NB4 (cell line): ENCODE measurements at regions not wholly inside any gene's neighbourhood (a gene's known extent, or its start where the extent isn't known, plus 50 kb on each side); places are given as distances from the start of the nearest gene placed in this dataset.

ENCODE experiments used
- DNase-seq: peaks from one replicate; pipeline ENCODE4 v3.0.0; 2010; ENCODE audit warnings: low read depth
- H3K4me3 ChIP-seq: one replicate; pipeline ENCODE4 v1.5.1; 2011; ENCODE audit warnings: mild to moderate bottlenecking, low read depth, low read length, moderate library complexity
- MYC ChIP-seq: IDR thresholded peaks from 2 replicates; pipeline ENCODE4 v1.6.1; 2011; ENCODE audit warnings: low read depth, low read length
- POLR2A ChIP-seq: IDR thresholded peaks from 2 replicates; pipeline ENCODE4 v1.6.1; 2011; ENCODE audit warnings: mild to moderate bottlenecking; ENCODE audit not compliant: insufficient read length; ENCODE audit errors: extremely low read depth
- TF ChIP-seq, protein P1 (sequence below): IDR thresholded peaks from one replicate; pipeline ENCODE4 v1.5.1; 2012; ENCODE audit warnings: low read depth, low read length
- TF ChIP-seq, protein P2 (sequence below): IDR thresholded peaks from 2 replicates; pipeline ENCODE4 v1.6.1; 2011; ENCODE audit warnings: low read depth, low read length

DNA sequence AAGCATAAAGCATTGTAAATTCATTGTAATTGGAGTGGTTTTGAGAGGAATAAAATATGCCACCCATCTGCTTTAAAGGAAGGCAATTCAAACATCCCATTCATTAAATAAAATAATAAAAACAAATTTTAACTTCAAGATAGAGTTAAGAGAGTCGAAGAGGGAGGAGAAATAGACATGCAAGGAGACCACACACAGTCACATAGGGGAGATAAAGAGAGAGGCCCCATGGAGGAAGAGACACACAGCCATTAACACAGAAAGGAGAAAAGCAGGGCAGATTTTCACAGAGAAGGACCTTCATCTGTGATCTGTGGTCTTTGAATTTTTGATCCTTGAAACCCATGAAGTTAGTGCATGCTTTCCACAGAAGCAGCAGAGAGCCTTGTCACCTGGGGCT lies 214.3 kb upstream of the TCF21 start:
- H3K4me3 ChIP-seq = no peak overlapping the region
- DNase-seq = no peak
- TF ChIP-seq, protein P1, sequence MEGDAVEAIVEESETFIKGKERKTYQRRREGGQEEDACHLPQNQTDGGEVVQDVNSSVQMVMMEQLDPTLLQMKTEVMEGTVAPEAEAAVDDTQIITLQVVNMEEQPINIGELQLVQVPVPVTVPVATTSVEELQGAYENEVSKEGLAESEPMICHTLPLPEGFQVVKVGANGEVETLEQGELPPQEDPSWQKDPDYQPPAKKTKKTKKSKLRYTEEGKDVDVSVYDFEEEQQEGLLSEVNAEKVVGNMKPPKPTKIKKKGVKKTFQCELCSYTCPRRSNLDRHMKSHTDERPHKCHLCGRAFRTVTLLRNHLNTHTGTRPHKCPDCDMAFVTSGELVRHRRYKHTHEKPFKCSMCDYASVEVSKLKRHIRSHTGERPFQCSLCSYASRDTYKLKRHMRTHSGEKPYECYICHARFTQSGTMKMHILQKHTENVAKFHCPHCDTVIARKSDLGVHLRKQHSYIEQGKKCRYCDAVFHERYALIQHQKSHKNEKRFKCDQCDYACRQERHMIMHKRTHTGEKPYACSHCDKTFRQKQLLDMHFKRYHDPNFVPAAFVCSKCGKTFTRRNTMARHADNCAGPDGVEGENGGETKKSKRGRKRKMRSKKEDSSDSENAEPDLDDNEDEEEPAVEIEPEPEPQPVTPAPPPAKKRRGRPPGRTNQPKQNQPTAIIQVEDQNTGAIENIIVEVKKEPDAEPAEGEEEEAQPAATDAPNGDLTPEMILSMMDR = no peak
- TF ChIP-seq MYC (no peak), POLR2A (no peak)
- TF ChIP-seq, protein P2, sequence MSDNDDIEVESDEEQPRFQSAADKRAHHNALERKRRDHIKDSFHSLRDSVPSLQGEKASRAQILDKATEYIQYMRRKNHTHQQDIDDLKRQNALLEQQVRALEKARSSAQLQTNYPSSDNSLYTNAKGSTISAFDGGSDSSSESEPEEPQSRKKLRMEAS = no peak

DNA sequence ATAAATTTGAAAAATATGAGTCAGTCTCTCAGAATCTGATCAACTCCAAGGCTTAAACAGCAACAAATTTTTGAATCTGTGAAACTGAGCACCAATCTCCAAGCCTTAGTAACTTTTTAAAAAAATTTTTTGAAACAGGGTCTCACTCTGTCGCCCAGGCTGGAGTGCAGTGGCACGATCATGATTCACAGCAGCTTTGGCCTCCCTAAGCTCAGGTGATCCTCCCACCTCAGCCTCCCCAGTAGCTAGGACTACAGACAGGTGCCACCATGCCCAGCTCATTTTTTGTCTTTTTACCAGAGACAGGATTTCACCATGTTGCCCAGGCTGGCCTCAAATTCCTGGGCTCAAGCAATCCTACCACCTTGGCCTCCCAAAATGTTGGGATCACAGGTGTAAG lies 207.9 kb upstream of the TCF21 start:
- H3K4me3 ChIP-seq = no peak overlapping the region
- TF ChIP-seq, protein P2 = no peak
- no peak for TF ChIP-seq POLR2A
- TF ChIP-seq, protein P1 = no peak
- TF ChIP-seq MYC = no peak
- no peak for DNase-seq

DNA sequence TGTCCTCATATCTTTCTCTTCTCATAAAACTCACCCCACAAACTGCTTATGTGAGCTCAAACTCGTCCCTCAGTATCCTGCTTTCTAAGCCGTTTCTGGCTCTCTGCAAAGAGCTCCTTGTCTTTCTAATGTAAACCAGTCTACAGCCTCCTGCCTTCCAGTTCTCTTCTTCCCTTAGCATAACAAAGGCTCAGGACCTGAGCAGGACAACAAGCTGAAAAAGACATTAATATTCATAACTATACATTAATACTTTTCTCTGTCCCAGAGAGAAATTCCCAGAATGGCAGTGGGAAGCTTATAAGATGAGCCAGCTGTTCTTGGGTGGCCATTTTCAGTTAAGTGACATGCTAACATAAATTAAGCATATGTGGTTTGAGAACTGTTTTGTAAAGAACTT lies 207.0 kb upstream of the TCF21 start:
- TF ChIP-seq, protein P2 = no peak
- TF ChIP-seq, protein P1 = no peak
- TF ChIP-seq MYC = no peak
- no peak for TF ChIP-seq POLR2A
- DNase-seq = no peak
- no peak overlapping the region for H3K4me3 ChIP-seq

DNA sequence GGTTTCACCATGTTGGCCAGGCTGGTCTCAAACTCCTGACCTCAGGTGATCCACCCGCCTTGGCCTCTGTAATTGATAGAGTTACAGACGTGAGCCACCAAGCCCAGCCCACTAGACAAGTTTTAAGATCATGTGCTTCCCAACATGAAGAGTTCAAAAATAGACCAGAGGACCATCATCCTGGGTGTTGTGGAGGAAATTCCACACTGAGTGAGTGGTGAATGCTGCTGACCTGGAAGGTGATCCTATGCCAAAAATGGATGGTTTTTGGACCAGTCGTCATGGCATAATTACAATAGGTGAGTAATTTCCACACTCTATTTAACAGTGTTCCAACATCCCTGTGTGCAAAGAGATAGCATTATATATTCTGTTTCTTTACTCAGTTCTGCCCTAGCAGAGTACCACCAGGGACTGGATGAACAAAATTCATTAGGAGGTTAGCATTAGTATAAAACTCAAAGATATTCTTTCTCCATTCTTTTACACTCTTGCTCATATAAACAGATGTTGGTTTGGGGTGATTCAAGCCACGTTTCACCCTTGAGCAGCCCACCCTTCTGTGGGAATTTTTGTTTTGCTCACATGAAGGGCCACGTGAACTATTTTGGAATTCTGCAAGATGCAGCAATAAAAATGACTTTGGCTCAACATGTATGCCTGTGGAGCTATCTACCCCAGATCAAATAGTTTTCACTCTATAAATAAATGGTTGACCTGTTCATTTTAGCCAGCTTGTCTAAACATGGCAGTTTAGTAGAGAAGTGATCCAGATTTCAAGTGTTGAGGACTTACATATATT lies 206.2 kb upstream of the TCF21 start:
- no peak for DNase-seq
- no peak for TF ChIP-seq MYC
- no peak for TF ChIP-seq POLR2A
- TF ChIP-seq, protein P1 = no peak
- TF ChIP-seq, protein P2 = no peak
- H3K4me3 ChIP-seq = no peak overlapping the region

DNA sequence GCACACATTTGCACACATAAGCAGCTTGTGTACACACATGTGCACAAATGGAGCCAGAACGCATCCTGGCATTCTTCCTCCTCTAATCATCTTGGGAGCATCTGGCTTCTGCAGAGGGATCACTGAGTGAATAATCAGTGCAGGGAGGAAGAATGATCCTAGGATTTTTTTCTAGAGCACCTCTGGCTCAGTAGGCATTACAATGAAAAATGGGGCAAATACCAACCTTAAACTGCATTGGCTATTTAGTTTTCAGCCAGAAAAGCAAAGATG lies 205.7 kb upstream of the TCF21 start:
- no peak for DNase-seq
- H3K4me3 ChIP-seq = no peak overlapping the region
- TF ChIP-seq, protein P2 = no peak
- TF ChIP-seq, protein P1 = no peak
- no peak for TF ChIP-seq POLR2A
- TF ChIP-seq MYC = no peak
